ENCODE measurements at regions not wholly inside any gene's neighbourhood (a gene's known extent, or its start where the extent isn't known, plus 50 kb on each side); places are given as distances from the start of the nearest gene placed in this dataset.
"Not testable (repeated sequence)": the region's sequence is repeated elsewhere in the genome, so short reads cannot be mapped to it uniquely, and the experiment has no call there.

DNA sequence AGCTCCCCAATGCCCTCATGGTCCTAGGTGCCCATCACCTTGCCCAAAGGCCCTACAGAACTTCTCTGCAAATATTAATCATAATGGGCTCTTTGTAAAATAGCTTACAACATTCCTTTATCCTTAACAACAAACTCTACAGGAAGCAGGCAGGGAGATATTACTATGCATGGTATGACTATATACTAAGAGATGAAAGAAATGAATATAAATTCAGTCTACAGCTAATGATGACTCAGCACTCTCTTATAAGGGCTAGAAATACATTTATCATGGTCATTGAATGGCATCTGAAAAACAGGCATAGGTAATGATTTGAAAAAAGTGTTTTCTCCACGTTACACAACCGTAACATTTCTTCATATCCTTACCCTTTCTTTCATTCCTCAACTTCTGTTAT is 254.8 kb upstream of the DSEL start:
- DNase-seq (ENCODE audit: low read depth): no peak

DNA sequence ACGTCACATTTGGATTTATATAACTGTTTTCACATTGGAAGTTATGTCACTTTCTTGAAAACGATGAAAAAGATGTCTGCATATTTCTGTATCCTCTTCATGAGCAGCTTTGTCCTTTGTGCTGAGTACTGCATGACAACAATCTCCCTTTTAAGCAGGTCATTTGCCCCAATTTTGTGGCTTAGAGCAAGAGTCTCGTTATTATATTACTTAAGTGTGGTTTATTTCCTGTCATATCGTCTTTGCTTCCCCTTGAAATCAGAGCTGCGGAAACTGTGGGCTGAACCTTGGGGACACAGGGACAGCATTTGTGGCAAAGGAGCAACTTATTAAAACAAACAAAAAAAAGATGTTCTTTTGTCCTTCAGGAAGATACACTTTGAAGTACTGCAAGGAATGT is 254.0 kb upstream of the DSEL start:
- TF ChIP-seq, protein P1, sequence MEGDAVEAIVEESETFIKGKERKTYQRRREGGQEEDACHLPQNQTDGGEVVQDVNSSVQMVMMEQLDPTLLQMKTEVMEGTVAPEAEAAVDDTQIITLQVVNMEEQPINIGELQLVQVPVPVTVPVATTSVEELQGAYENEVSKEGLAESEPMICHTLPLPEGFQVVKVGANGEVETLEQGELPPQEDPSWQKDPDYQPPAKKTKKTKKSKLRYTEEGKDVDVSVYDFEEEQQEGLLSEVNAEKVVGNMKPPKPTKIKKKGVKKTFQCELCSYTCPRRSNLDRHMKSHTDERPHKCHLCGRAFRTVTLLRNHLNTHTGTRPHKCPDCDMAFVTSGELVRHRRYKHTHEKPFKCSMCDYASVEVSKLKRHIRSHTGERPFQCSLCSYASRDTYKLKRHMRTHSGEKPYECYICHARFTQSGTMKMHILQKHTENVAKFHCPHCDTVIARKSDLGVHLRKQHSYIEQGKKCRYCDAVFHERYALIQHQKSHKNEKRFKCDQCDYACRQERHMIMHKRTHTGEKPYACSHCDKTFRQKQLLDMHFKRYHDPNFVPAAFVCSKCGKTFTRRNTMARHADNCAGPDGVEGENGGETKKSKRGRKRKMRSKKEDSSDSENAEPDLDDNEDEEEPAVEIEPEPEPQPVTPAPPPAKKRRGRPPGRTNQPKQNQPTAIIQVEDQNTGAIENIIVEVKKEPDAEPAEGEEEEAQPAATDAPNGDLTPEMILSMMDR (conservative IDR thresholded peaks at IDR 0.05; ENCODE audit: low read depth, low read length): no peak
- DNase-seq (ENCODE audit: low read depth): no peak
- no peak overlapping the region for H3K4me3 ChIP-seq (ENCODE audit: low read depth, low read length)

More for the DNA sequence above, 254.8 kb upstream of the DSEL start:
- no peak overlapping the region for H3K4me3 ChIP-seq (ENCODE audit: low read depth, low read length)
- TF ChIP-seq, protein P1 (conservative IDR thresholded peaks at IDR 0.05; ENCODE audit: low read depth, low read length): no peak

DNA sequence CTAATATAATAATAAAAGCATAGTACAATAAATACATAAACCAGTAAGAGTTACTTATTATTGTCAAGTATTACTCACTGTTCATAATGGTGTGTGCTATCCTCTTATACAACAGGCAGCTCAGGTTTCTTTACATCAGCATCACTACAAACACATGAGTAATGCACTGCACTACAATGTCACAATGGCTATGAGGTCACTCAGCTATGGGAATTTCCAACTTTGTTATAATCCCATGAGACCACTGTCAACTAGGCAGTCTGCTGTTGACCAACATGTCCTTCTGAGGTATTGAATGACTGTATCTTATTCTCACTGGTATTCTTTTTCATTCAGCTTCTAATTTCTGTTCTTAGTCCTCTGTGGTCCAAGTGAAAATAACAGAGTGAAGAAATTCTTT is 250.4 kb upstream of the DSEL start:
- H3K4me3 ChIP-seq (ENCODE audit: low read depth, low read length): no peak overlapping the region
- peak; percentile 88 for DNase-seq (ENCODE audit: low read depth)
- TF ChIP-seq, protein P1 (conservative IDR thresholded peaks at IDR 0.05; ENCODE audit: low read depth, low read length): no peak

DNA sequence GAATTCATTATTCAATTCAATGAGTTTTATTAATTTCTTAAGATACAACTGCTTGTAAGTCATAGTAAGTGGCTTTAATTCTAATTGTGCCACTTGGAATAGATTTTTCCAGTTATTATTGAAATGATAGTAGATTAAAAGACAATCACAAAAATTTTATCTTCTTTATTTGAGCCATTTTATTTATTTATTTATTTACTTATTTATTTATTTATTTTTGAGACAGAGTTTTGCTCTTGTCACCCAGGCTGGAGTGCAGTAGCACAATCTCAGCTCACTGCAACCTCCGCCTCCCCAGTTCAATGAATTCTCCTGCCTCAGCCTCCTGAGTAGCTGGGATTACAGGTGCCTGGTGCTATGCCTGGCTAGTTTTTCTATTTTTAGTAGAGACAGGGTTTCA is 235.7 kb upstream of the DSEL start:
- not testable (repeated sequence) for DNase-seq (ENCODE audit: low read depth); H3K4me3 ChIP-seq (ENCODE audit: low read depth, low read length)

DNA sequence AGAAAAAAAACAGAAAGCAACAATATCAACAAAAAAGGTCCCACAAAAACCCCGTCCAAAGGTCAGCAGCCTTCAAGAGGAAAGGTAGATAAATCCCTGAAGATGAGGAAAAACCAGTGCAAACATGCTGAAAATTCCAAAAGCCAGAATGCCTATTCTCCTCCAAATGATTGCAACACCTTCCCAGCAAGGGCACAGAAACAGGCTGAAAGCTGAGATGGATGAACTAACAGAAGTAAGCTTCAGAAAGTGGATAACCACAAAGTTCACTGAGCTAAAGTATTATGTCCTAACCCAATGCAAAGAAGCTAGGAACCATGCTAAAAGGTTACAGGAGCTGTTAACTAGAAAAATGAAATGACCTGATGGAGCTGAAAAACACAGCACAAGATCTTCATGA is 226.4 kb upstream of the DSEL start:
- no peak for DNase-seq (ENCODE audit: low read depth)
- no peak overlapping the region for H3K4me3 ChIP-seq (ENCODE audit: low read depth, low read length)

DNA sequence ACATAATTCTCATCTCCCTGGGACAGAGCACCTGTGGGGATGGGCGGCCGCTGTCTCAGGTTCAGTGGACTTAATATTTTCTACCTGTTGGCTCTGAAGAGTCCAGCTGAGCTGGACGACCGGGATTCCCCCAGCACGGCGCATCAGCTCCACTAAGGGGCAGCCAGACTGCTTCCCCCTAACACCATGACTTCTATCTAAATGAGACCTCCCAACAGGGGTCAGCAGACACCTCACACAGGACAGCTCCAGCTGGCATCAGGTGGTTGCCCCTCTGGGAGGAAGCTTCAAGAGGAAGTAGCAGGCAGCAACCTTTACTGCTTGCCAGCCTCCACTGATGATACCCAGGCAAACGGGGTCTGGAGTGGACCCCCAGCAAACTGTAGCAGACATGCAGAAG is 226.0 kb upstream of the DSEL start:
- TF ChIP-seq, protein P1 (conservative IDR thresholded peaks at IDR 0.05; ENCODE audit: low read depth, low read length): no peak

More for the DNA sequence above, 226.4 kb upstream of the DSEL start:
- TF ChIP-seq, protein P1 (conservative IDR thresholded peaks at IDR 0.05; ENCODE audit: low read depth, low read length): no peak

DNA sequence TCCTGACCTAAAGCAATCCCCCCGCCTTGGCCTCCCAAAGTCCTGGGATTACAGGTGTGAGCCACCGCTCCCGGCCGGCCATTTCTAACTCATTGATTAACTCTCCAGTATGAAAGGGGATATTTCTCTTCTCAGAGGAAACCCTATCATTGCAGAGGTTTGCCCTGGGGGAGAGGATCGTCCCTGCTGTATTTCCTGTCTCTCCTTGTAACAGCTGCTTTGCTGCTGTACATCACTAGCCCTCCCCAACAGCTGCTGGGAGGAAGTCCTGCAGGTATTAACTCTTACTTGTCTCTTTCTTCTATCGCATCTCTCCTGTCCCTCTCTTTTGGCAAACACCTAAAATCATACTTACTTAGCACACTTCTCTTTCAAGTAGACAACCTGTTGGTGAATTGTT is 219.0 kb upstream of the DSEL start:
- TF ChIP-seq, protein P1 (conservative IDR thresholded peaks at IDR 0.05; ENCODE audit: low read depth, low read length): no peak
- H3K4me3 ChIP-seq (ENCODE audit: low read depth, low read length): no peak overlapping the region
- DNase-seq (ENCODE audit: low read depth): no peak

More for the DNA sequence above, 226.0 kb upstream of the DSEL start:
- no peak for DNase-seq (ENCODE audit: low read depth)
- H3K4me3 ChIP-seq (ENCODE audit: low read depth, low read length): no peak overlapping the region

DNA sequence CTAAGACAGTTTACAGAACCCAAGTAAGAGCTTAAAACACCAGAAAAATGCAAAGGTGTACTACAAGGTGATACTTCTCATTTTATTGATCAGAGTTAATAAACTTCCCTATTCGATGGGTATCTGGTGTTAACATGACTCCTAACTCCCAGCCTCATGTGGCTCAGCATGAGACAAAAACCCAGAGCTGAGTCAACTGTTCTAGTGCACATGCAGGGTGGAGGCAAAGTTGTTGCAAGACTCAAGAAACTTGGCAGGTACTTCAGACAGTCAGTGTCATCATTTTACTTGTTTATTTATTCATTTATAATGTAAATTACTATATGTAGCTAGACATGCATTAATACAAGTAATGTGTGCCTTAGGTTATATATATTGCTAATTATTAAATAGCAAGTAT is 216.6 kb upstream of the DSEL start:
- TF ChIP-seq, protein P1 (conservative IDR thresholded peaks at IDR 0.05; ENCODE audit: low read depth, low read length): no peak
- no peak overlapping the region for H3K4me3 ChIP-seq (ENCODE audit: low read depth, low read length)
- DNase-seq (ENCODE audit: low read depth): peak; percentile 26

All from epithelial cell of proximal tubule (primary cell).